Trophoblast cell (in vitro differentiated cells and primary cell): ENCODE measurements at regions not wholly inside any gene's neighbourhood (a gene's known extent, or its start where the extent isn't known, plus 50 kb on each side); places are given as distances from the start of the nearest gene placed in this dataset.
A peak's percentile ranks its signal among the peaks of the same experiment; 100 is the strongest.
"Not testable (repeated sequence)": the region's sequence is repeated elsewhere in the genome, so short reads cannot be mapped to it uniquely, and the experiment has no call there.

Experiments
- DNase-seq, 2 donors: peaks; one replicate each; pipeline ENCODE4 v3.0.0-alpha.2; 2016
- H2AFZ ChIP-seq: 2 replicates; pipeline ENCODE4 v1.6.1; 2013; ENCODE audit warnings: low read length, moderate library complexity, mild to moderate bottlenecking; ENCODE audit not compliant: insufficient read depth, poor library complexity
- H2AK5ac ChIP-seq: 2 replicates; pipeline ENCODE4 v1.6.1; 2013; ENCODE audit warnings: mild to moderate bottlenecking, low read length
- H2BK120ac ChIP-seq: 2 replicates; pipeline ENCODE4 v1.6.1; 2013; ENCODE audit warnings: low read length, mild to moderate bottlenecking, moderate library complexity; ENCODE audit not compliant: insufficient read depth, poor library complexity
- H2BK12ac ChIP-seq: 2 replicates; pipeline ENCODE4 v1.6.1; 2013; ENCODE audit warnings: mild to moderate bottlenecking, low read length, moderate library complexity
- H2BK5ac ChIP-seq: 2 replicates; pipeline ENCODE4 v1.6.1; 2013; ENCODE audit warnings: low read length, low read depth, moderate library complexity, mild to moderate bottlenecking; ENCODE audit not compliant: poor library complexity
- H3K14ac ChIP-seq: 2 replicates; pipeline ENCODE4 v1.6.1; 2013; ENCODE audit warnings: mild to moderate bottlenecking, low read length
- H3K18ac ChIP-seq: 2 replicates; pipeline ENCODE4 v1.6.1; 2013; ENCODE audit warnings: mild to moderate bottlenecking, low read length
- H3K23ac ChIP-seq: 2 replicates; pipeline ENCODE4 v1.6.1; 2013; ENCODE audit warnings: low read length
- H3K27ac ChIP-seq: 2 replicates; pipeline ENCODE4 v1.5.1; 2013; ENCODE audit warnings: low read depth, mild to moderate bottlenecking, inconsistent platforms, low read length, moderate library complexity
- H3K27me3 ChIP-seq: 2 replicates; pipeline ENCODE4 v1.6.1; 2013; ENCODE audit warnings: inconsistent platforms, mild to moderate bottlenecking, low read length, moderate library complexity; ENCODE audit not compliant: insufficient read depth
- H3K36me3 ChIP-seq, 2 experiments: 1 replicate in 1 of 2; 2 replicates in 1 of 2; pipeline ENCODE4 v1.6.1; 2013; ENCODE audit warnings: low read length in 2 of 2, mild to moderate bottlenecking in 2 of 2, moderate library complexity in 1 of 2; ENCODE audit not compliant: insufficient read depth in 2 of 2, control insufficient read depth in 1 of 2
- H3K4ac ChIP-seq: 2 replicates; pipeline ENCODE4 v1.6.1; 2013; ENCODE audit warnings: low read depth, mild to moderate bottlenecking, low read length, moderate library complexity
- H3K4me1 ChIP-seq, 2 experiments: 1 replicate in 1 of 2; 2 replicates in 1 of 2; pipeline ENCODE4 v1.6.1; 2013; ENCODE audit warnings: low read length in 2 of 2, mild to moderate bottlenecking in 2 of 2, moderate library complexity in 1 of 2; ENCODE audit not compliant: insufficient read depth in 2 of 2, control insufficient read depth in 1 of 2
- H3K4me2 ChIP-seq: 2 replicates; pipeline ENCODE4 v1.6.1; 2013; ENCODE audit warnings: inconsistent platforms, mild to moderate bottlenecking, low read length, moderate library complexity
- H3K4me3 ChIP-seq: 2 replicates; pipeline ENCODE4 v1.5.1; 2013; ENCODE audit warnings: mild to moderate bottlenecking, low read depth, low read length, inconsistent platforms
- H3K79me1 ChIP-seq: one replicate; pipeline ENCODE4 v1.6.1; 2013; ENCODE audit warnings: low read length
- H3K79me2 ChIP-seq: 2 replicates; pipeline ENCODE4 v1.6.1; 2013; ENCODE audit warnings: low read length, mild to moderate bottlenecking; ENCODE audit not compliant: control insufficient read depth, insufficient read depth, poor library complexity
- H3K9ac ChIP-seq: 2 replicates; pipeline ENCODE4 v1.6.1; 2013; ENCODE audit warnings: mild to moderate bottlenecking, low read length
- H3K9me3 ChIP-seq: 2 replicates; pipeline ENCODE4 v1.6.1; 2013; ENCODE audit warnings: low read depth, mild to moderate bottlenecking, control low read depth, inconsistent platforms, low read length; ENCODE audit not compliant: insufficient read depth
- H4K12ac ChIP-seq: 2 replicates; pipeline ENCODE4 v1.6.1; 2013; ENCODE audit warnings: low read depth, mild to moderate bottlenecking, low read length, moderate library complexity
- H4K8ac ChIP-seq: 2 replicates; pipeline ENCODE4 v1.6.1; 2013; ENCODE audit warnings: low read depth, mild to moderate bottlenecking, low read length, moderate library complexity
- H4K91ac ChIP-seq: one replicate; pipeline ENCODE4 v1.6.1; 2013; ENCODE audit warnings: low read depth, mild to moderate bottlenecking, low read length, moderate library complexity
- WGBS: extraction: QIAGEN DNeasy Blood & Tissue Kit; methylation state at CpG from one replicate; pipeline ENCODE4 v1.1.7; 2013; ENCODE audit warnings: missing lambda C conversion rate; ENCODE audit not compliant: insufficient read length, insufficient coverage; ENCODE audit errors: extremely low coverage; 5-methylcytosine and 5-hydroxymethylcytosine counted together

GRCh38 chr2:59752071-59752470, 801.4 kb downstream of the BCL11A start:
- Histone ChIP-seq H3K18ac (no peak overlapping the region), H3K27ac (no peak overlapping the region), H2AK5ac (no peak overlapping the region), H3K4me3 (no peak overlapping the region), H2BK120ac (no peak overlapping the region), H3K79me2 (no peaks in the 10 kb centered on the region), H3K9me3 (no peaks in the 10 kb centered on the region), H3K4me1 (no peaks in the 10 kb centered on the region), H3K14ac (no peak overlapping the region), H3K4ac (no peak overlapping the region), H3K4me2 (no peak overlapping the region), H4K8ac (no peak overlapping the region), H3K23ac (no peak overlapping the region), H3K79me1 (no peaks in the 10 kb centered on the region), H2AFZ (no peak overlapping the region), H2BK12ac (no peak overlapping the region), H3K27me3 (no peaks in the 10 kb centered on the region), H3K36me3 (no peaks in the 10 kb centered on the region), H3K9ac (no peak overlapping the region), H4K91ac (no peak overlapping the region), H2BK5ac (no peak overlapping the region), H4K12ac (no peak overlapping the region)
- DNase-seq = no peak
- no CpG with 5 or more reads among the region's 2 CpGs for WGBS

GRCh38 chr2:59751214-59751613, 802.2 kb downstream of the BCL11A start:
- not testable (repeated sequence) for H3K23ac ChIP-seq, H3K9me3 ChIP-seq, H3K27me3 ChIP-seq

GRCh38 chr2:59746291-59746690, 807.2 kb downstream of the BCL11A start:
- H2AK5ac ChIP-seq = no peak overlapping the region
- H4K12ac ChIP-seq = no peak overlapping the region
- H3K4me1 ChIP-seq = no peaks in the 10 kb centered on the region

More at GRCh38 chr2:59751214-59751613, 802.2 kb downstream of the BCL11A start:
- not testable (repeated sequence) for H4K8ac ChIP-seq, H3K4me2 ChIP-seq, H2AFZ ChIP-seq, DNase-seq, H3K27ac ChIP-seq, H3K36me3 ChIP-seq, H2AK5ac ChIP-seq, H3K4ac ChIP-seq, H3K79me1 ChIP-seq, H2BK120ac ChIP-seq, H3K4me3 ChIP-seq, H2BK12ac ChIP-seq, H4K91ac ChIP-seq, H3K18ac ChIP-seq, H3K79me2 ChIP-seq, H3K4me1 ChIP-seq, H3K14ac ChIP-seq, H2BK5ac ChIP-seq, H4K12ac ChIP-seq, H3K9ac ChIP-seq
- WGBS = no CpG with 5 or more reads among the region's 4 CpGs

GRCh38 chr2:59745085-59745484, 808.4 kb downstream of the BCL11A start:
- no peak overlapping the region for H3K4me3 ChIP-seq
- H3K36me3 ChIP-seq = no peaks in the 10 kb centered on the region
- no peak overlapping the region for H3K23ac ChIP-seq
- no peak overlapping the region for H3K14ac ChIP-seq
- H3K4me2 ChIP-seq = no peak overlapping the region
- no peaks in the 10 kb centered on the region for H3K9me3 ChIP-seq
- no peak overlapping the region for H4K91ac ChIP-seq
- H4K8ac ChIP-seq = no peak overlapping the region
- H3K4me1 ChIP-seq = no peaks in the 10 kb centered on the region
- H3K79me1 ChIP-seq = no peaks in the 10 kb centered on the region
- H3K9ac ChIP-seq = no peak overlapping the region
- no peak overlapping the region for H3K18ac ChIP-seq
- H3K27me3 ChIP-seq = no peaks in the 10 kb centered on the region
- H2AK5ac ChIP-seq = no peak overlapping the region
- no peak overlapping the region for H2BK5ac ChIP-seq
- WGBS = no CpG with 5 or more reads among the region's 1 CpG
- H3K79me2 ChIP-seq = no peaks in the 10 kb centered on the region
- no peak overlapping the region for H2AFZ ChIP-seq
- H2BK12ac ChIP-seq = no peak overlapping the region
- no peak overlapping the region for H3K27ac ChIP-seq
- H3K4ac ChIP-seq = no peak overlapping the region
- peak; percentile 41 to 84 for DNase-seq
- no peak overlapping the region for H4K12ac ChIP-seq
- no peak overlapping the region for H2BK120ac ChIP-seq

More at GRCh38 chr2:59746291-59746690, 807.2 kb downstream of the BCL11A start:
- no peak overlapping the region for H3K4me2 ChIP-seq
- no peak overlapping the region for H2BK12ac ChIP-seq
- no peak overlapping the region for H3K14ac ChIP-seq
- no peak overlapping the region for H2BK120ac ChIP-seq
- no peak overlapping the region for H3K27ac ChIP-seq
- H3K9ac ChIP-seq = no peak overlapping the region
- no peak overlapping the region for H2AFZ ChIP-seq
- H3K4me3 ChIP-seq = no peak overlapping the region
- no peak overlapping the region for H3K4ac ChIP-seq
- no peaks in the 10 kb centered on the region for H3K79me1 ChIP-seq
- no peaks in the 10 kb centered on the region for H3K9me3 ChIP-seq
- no peak overlapping the region for H4K8ac ChIP-seq
- H3K23ac ChIP-seq = no peak overlapping the region
- H3K27me3 ChIP-seq = no peaks in the 10 kb centered on the region
- peak in 1 of 2 donors; percentile 37 for DNase-seq
- no peak overlapping the region for H3K18ac ChIP-seq
- H4K91ac ChIP-seq = no peak overlapping the region
- WGBS = no CpG with 5 or more reads among the region's 1 CpG
- no peaks in the 10 kb centered on the region for H3K79me2 ChIP-seq
- H2BK5ac ChIP-seq = no peak overlapping the region
- H3K36me3 ChIP-seq = no peaks in the 10 kb centered on the region
